ENCODE measurements at regions not wholly inside any gene's neighbourhood (a gene's known extent, or its start where the extent isn't known, plus 50 kb on each side); places are given as distances from the start of the nearest gene placed in this dataset.

DNA sequence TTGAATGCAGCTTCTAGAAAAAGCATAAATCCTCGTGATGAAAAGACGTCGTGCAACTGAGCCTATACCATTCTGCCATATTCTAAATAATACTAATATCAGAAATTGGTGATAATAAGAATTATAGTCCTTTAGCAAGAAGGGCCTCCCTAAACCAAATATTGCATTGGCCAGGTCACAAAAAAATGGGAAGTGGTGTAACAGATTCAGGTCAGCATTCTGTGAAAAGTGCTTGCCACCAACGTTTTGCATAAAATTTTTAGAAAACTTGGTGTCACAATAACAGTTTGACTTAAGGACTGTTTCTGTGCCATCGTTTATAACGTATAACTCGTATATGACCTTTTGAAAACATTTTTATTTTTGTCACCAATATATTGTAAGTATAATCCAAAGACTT lies 603.6 kb downstream of the CPS1 start:
- TF ChIP-seq, protein P1, sequence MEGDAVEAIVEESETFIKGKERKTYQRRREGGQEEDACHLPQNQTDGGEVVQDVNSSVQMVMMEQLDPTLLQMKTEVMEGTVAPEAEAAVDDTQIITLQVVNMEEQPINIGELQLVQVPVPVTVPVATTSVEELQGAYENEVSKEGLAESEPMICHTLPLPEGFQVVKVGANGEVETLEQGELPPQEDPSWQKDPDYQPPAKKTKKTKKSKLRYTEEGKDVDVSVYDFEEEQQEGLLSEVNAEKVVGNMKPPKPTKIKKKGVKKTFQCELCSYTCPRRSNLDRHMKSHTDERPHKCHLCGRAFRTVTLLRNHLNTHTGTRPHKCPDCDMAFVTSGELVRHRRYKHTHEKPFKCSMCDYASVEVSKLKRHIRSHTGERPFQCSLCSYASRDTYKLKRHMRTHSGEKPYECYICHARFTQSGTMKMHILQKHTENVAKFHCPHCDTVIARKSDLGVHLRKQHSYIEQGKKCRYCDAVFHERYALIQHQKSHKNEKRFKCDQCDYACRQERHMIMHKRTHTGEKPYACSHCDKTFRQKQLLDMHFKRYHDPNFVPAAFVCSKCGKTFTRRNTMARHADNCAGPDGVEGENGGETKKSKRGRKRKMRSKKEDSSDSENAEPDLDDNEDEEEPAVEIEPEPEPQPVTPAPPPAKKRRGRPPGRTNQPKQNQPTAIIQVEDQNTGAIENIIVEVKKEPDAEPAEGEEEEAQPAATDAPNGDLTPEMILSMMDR (optimal IDR thresholded peaks at IDR 0.05 in 1 of 3, IDR thresholded peaks at IDR 0.05 in 1 of 3, conservative IDR thresholded peaks at IDR 0.05 in 1 of 3; ENCODE audit: extremely low read depth in 1 of 3, insufficient read depth in 2 of 3, low read length in 3 of 3), result no peak
- TF ChIP-seq EZH2 (IDR thresholded peaks at IDR 0.05; ENCODE audit: low read length), result no peak

Data from keratinocyte (primary cell).